GM21576 (cell line): ENCODE measurements at regions not wholly inside any gene's neighbourhood (a gene's known extent, or its start where the extent isn't known, plus 50 kb on each side); places are given as distances from the start of the nearest gene placed in this dataset.
"Not testable (repeated sequence)": the region's sequence is repeated elsewhere in the genome, so short reads cannot be mapped to it uniquely, and the experiment has no call there.

Experiments used
- ATAC-seq: cut with Tn5 transposase; IDR thresholded peaks from one replicate; pipeline ENCODE4 v1.9.1; 2021; ENCODE audit warnings: mild to moderate bottlenecking, moderate library complexity; ENCODE audit not compliant: unreplicated experiment

DNA sequence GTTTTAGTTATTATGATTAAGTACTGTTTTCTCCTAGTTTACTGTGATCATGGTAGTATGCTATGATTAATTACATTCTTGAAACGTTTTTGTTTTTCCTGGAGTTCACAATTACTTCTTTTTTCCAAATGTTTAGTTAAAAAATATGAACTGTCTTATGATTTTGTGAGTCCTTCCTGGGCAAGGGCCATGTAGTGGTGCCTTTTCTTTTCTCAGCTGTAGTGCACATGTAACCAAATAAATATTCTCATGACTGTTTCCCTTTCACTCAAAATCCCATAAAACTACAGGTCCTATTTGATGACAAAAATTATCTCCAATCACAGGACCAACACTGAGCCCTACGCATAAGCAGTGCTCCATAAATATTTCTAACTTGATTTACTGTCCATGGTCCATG lies 118.9 kb upstream of the EGR2 start:
- no peak for ATAC-seq

DNA sequence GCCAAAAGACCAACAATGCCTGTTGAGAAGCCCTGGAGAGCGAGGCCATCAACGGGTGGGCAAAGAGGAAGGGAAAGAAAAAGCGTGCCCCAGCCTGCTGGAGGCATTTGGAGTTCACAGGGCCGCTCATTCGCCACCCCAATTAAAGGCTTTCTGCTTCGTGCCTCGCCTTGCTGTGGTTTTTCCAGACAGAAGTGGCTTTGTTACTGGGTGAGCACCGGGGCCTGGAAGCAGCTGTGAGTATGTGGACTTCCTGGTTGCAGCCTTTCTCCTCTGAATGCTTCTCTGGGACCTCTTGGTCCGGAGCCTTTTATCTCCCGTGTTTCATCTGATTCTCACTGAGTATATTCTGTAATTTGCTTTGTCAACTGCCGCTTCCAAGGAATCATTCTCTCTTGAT lies 118.1 kb upstream of the EGR2 start:
- ATAC-seq, result no peak

DNA sequence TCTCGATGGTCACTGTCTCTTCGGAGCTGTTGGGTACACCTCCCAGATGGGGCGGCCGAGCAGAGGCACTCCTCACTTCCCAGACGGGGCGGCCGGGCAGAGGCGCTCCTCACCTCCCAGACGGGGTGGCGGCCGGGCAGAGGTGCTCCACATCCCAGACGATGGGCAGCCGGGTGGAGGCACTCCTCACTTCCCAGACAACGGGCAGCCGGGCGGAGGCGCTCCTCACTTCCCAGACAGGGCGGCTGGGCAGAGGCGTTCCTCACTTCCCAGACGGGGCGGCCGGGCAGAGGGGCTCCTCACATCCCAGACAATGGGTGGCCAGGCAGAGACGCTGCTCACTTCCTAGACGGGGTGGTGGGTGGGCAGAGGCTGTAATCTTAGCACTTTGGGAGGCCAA lies 112.6 kb upstream of the EGR2 start:
- ATAC-seq, result not testable (repeated sequence)

DNA sequence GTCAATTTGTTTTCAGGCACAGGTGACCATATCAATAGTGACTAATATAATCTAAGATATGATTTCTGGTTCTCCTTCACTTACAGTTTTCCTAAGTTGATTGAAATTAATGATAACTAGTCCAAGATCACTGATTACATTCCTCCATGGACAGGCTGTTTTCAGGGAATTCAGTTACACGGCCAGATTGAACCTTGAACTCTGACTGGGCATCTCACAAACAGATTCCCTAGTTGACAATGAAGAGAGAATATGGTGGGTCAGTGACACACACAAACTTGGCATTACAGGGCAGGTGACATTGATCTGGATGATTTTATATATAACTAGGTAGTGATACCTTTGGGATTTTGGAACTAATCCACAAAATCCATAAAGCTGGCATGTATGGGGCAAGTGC lies 110.2 kb upstream of the EGR2 start:
- ATAC-seq, result no peak

DNA sequence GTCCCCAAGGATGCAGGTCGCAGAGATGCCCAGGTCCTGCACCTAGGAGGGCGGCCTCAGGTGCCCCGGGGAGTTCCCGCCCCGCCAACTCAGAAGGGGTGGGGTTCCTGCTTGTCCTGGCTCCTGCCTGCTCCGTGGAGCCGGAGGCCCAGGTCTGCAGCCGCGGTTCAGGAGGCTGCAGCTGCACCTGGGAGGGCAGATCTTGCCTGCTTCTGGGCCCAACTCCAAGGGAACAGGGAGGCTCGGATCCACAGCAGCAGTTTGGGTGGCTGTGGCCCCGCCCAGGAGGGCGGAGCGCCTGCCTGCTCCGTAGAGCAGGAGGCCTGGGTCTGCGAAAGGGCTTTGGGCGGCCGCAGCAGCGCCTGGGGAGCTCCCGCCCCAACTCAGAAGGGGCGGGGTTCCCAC lies 108.2 kb upstream of the EGR2 start:
- ATAC-seq, result no peak

DNA sequence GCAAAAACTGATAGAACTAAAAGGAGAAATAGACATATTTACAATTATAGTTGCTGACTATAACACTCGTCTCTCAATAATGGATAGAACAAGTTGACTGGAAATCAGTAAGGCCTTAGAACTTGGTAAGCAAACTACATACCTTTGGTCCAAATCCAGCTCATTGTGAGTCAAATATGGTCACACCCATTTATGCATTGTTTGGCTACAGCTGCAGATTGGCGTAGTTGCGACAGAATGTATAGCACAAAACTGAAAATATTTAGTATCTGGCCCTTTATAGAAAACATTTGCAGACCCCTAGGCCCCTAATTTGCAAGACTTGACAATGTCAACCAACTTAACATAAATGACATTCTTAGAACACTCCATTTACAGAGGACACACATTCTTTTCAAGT lies 103.6 kb upstream of the EGR2 start:
- no peak for ATAC-seq

DNA sequence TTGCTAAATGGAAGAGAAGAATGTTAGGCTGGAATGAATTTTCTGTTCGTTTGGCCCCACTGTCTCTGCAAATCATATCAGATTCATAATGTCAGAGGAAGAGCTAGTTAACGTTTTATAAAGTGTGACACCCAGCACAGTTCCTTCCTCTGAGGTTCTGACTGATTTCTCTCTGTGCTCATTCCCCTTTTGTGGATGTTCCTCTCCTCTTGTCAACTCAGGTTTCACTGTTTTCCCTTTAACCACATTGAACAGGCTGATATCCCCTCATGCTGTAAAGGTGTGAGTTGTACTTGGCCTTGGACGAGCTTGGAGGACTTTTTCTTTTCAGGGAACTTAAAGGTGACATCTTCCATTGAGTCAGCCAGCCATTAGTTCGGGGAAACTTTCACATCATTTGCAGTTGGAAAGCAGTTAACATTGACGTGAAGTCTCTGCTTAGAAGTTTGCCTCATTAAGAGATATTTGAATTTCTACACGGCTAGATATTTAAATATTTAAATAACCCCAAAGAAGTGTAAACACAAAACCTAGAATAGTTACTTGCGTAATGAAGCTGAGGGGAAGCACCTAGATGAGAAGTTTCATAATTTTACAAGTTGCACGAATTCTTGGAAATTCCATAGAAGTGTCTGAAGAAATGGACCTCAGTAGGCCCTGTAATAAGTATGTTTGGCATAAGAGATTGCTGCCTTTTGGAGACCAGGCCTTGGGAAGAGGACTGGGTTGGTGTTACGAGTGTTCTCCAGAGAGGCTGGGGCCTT lies 101.5 kb upstream of the EGR2 start:
- no peak for ATAC-seq

DNA sequence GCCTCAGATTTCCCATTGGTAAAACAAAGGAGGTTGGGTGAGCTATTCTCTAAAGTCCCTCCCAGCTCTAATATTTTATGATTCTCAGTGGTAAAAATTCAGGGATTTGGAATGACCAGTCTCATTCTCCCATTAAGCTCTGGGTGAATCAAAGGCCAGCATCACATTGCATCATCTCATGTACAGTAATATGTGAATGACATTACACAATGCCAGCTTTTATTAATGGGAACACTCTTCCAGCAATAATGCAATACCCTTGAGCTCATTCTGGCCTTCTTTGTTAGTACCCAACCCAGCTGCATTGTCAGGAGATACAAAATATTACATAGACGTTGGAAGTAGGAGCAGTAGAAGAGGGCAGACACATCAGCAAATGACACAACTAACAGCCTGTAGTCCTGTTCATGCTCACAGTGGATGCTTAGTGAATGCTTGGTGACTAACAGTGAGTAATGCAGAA lies 100.0 kb upstream of the EGR2 start:
- ATAC-seq, result no peak

DNA sequence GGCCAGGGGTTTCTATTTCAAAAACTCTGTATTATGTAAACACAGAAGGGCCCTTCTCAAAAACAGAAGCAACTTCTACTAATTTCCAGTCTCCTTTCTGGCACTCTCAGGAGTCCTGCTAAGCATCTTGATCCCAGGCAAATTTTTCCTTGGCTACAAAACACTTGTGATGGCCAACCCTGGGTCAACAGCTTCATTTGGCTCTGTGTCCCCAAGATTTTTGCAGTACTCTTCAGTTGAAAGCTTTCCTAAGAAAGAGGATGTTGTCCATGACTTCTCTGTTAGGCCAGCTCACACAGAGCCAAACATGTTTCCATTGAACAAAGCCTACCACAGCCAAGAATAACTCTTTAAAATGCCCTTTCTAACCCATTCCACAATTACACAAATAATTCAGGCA lies 99.0 kb upstream of the EGR2 start:
- no peak for ATAC-seq

DNA sequence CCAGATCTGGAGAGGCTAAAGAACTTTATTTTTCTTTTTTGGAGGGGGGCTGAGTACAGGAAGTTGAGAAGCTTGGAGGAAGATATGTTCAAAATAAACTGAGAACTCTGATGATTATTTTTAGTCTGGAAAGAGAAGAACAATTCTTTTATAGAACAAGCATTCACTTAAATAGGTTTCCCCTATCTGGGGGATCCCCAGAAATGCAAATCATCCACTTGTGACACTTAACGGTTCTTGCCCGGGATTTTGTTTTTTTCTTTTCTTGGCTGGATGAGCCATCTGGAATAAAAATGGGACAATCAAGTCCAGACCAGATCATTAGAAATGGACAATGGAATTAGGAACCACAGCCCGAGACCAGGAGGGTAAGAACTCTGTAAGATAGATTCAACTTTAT lies 95.9 kb upstream of the EGR2 start:
- no peak for ATAC-seq

DNA sequence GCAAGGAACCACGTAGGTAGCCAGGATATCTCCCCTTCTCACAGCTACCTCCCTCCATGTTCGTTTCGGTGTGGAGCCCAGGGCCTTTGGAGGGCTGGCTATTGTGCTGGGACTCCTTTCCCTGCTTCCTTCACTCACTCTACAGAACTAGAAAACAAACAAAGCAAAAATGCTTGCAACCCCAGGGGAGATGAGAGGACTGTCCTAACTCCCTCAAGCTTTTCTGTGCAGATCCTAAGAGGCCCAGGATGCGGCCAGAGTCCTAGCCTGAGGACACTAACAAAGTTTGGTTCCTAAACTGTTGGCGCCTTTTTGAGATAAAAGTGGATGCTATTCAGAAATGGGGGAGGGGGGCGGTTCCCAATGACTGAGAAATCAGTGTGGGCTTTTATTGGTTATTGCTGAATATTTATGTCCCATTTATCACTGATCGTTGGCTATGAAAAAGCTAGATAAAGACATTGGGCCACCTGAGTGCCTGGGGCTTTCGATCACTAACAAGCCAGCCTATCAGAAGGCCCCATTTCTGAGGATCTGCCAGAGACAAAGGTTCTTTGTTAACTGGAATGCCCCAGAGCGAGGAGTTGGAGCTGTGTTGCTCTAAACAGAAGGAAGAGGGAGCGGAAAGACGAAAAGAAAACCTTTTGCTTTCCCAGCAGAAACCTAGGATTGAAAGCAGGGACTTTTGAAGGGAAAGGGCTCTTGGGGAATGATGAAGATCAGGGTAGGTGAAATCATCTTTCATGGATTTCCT lies 95.2 kb upstream of the EGR2 start:
- no peak for ATAC-seq

DNA sequence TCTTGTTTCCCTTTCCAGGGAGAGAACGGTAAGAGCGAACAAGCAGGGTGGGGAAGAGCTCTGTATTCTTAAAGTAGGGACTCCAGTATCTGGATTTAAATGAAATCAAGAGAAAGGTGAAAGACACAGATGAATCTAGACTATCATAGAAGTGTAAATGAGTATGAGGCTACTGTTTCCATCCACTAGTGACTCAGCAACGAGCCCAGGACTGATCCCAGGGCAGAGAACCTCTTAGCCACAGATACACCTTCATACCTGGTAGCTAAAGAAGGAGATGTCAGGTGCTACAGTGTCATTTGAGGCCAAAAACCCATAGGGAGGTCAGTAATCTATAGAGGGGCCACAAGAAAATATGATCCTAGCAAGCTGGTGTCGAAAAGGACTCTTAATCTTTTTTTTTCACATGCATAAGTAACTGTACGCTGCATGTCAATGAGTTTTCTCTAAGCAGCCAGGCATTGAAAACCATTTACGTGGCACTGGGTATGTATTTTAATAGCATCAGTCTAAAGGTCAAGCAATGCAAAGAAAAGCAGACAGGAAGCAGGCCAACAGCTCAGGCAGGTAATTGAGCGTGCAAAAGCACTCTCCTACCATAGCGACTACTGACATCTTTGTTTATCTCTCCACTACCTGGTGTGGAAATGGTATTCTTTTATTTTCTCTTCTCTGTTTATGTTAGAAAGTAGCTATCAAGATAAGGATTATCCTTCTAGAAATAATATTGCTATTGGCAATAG lies 91.5 kb upstream of the EGR2 start:
- peak; percentile 78 for ATAC-seq

DNA sequence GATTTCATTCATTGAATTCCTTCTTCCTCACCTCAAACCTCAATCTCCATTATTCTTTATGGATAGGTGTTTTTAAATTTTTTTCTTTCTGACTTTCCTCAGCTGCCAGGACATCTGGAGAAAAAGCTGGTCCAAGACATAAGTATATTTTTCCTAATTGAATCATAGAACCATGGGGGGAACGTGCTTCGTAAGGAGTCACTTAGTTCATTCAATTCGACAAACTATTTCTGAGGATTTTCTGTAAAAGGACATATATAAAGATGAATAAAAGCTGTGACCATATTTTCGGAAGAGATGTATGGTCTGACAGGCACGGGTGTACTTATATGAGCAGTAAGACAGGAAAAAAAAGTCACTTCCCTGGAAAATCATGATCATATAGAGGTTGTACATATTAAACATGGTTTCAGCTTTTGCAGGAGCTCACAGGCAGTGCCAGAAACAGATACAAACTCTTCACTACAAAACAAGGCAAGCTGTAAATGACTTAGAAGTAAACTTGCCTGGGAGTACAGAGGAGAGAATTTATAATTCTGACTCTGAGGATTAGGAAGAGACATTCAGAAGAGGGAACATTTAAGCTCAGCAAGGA lies 88.2 kb upstream of the EGR2 start:
- ATAC-seq, result no peak

DNA sequence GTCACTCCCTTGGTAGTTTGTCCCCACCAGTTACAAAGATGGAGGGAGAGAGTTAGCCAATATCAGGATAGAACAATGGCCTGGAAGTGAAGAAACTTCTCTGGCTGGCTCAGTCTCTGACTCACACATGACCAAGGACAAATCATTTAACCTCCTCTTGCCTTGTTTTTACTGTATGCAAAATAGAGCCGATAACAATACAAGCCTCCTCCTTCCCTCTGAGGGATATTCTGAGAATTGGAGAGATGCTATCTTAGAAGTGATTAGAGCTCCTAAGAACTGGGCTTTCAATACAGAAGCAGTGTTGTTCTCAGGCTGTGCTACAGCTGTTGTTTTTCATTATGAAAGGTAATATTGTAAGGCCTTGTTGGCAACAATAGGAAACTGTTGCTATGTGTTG lies 87.7 kb upstream of the EGR2 start:
- no peak for ATAC-seq

DNA sequence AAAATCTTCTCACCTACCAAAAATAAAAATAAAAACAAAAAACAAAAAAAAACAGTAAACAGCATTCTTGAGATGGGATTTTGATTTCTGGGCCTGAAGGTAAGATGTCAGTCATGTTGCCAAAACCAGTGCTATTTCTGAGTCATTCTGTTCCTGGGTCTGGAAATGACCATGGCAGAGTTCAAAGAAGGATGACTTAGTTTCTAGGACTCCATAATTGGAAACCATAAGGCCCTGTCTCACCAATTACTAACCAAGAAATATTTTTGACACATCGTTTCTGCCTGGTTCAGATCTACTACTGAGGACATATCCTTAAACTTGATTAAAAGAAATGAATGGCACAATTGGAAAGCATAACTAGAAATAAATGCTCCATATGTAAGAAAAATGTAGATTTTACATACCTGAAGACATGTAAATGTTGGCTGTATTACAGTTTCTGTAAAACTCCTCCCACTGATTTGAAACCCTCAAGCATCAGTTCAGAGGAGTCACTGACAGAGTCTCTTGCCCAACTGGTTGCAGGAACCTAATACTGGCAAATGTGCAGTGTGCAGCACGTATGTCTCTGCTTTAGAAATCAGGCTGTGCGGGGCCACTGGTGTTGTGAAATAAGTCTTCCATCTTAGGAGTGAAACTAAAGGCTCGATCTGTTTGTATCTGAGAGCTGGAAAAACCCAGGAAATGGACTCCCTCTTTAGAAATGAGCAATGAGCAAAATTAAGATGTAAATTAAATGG lies 84.8 kb upstream of the EGR2 start:
- no peak for ATAC-seq

DNA sequence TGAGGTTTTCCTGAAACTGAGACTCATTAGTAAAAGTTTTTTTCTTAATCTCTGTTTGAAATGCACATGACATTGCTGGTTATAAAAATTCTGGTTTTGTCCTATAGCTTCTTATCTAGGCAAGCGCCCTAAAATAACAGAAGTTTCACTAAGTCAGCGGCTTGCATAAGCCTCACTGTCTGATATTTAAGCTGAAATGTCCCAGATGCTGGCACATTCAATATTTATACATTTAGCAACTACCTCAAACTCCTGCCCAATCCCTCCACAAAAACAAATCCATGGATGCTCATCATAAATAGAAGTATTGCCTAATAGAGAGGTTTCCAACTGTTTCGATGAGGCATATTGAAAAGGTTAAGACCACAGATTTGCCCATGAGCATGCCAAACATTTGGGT lies 83.1 kb upstream of the EGR2 start:
- no peak for ATAC-seq

DNA sequence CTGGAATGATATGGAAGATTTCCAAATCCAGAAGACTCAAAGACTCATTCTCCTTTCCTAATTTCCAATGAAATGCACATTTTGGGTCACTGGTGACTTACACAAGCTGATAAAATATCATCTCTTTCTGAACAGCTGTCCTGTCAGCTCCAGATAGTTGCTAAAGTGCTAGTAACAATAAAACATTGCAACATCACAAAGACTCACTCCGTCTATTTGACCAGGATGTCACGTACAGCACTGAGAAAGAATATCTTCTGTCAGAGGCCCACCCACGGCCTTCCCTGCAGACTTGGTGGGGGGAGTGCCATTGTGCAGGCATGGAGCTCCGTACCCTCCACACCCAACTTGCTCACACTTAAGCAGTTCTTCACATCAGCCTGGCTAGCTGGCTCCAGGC lies 78.9 kb upstream of the EGR2 start:
- ATAC-seq, result no peak

DNA sequence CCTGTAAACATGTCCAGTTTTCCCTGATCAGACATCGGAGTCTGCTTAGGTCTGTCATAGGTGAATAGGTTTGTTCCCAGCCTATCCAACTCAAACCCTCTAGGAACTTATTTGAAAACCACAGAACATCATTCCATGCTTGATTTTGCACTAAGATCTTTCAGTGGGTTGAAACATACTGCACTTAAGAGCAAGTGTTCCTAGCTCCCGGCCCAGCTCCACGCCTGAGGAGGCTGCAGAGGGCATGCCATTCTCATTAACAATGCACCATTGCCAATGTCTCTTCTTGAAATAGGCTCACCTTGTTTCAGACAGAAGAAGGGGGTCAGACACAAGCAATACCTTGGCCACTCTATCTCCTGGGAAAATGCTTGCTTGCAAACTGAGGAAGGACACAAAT lies 78.0 kb upstream of the EGR2 start:
- no peak for ATAC-seq

DNA sequence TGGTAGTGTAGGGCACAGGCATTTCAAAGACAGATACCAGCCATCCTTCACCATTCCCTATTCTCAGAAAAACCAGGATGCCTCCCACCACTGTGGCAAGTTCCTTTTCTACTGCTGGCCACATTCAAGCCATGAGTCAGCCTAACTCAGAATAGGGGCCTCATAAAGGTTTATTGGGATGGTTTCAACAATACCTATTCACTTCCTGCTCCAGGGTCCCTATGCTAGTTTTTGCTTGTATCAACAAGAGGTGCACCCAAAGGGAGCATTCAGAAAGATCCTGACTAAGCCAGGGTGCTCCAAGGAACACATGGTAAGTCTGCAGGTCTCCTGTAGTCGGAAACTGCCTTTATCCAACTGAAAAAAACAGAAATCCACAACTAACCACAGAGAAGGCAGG lies 76.9 kb upstream of the EGR2 start:
- ATAC-seq, result no peak

DNA sequence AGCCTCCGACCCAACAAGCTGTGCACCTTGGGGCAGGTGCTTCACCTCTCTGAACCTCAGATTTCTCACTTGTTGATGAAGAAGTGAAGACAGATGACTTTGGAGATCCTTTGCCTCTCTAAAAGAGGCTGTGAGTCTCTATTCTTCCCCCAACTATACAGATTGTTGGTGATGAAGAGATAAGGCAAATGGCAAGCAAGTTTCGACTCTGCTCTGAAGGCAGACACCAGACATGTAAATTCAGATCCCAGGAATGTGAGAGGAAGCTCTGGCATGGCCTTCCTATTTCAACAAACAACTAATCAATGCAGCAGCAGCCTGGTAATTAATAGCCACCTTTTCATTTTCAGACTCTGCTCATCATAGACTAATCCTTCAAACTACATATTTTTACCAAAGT lies 74.2 kb upstream of the EGR2 start:
- no peak for ATAC-seq

DNA sequence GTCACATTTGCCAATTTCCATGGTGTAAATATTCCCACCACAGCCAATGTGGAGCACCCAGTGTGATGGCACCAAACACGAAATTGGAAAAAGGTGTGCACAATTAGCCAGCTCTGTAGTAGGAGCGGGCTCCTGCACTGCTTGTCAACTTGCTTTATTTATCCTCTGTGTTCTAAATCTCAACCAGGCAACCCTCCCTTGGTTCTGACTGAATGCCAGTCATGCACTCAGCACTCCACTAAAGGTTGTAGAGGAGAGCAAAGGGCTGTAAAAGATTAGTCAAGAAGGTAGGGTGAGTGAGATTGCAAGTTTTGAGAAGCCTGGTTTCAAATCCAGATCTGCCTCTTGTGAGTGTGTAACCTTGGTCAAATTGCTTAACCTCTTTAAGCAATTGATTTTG lies 71.5 kb upstream of the EGR2 start:
- no peak for ATAC-seq
